ENCODE measurements at regions not wholly inside any gene's neighbourhood (a gene's known extent, or its start where the extent isn't known, plus 50 kb on each side); places are given as distances from the start of the nearest gene placed in this dataset.

GRCh38 chr1:163875200-163875926, 553.6 kb downstream of the NUF2 start:
- TF ChIP-seq CTCF (IDR thresholded peaks at IDR 0.05) = no peak
- no peak for TF ChIP-seq POLR2A (IDR thresholded peaks at IDR 0.05)

Measured in heart left ventricle (tissue), 13 donors.